Skeletal muscle satellite cell (primary cell): ENCODE measurements at regions not wholly inside any gene's neighbourhood (a gene's known extent, or its start where the extent isn't known, plus 50 kb on each side); places are given as distances from the start of the nearest gene placed in this dataset.

ENCODE experiments used
- H3K27me3 ChIP-seq: 2 replicates; pipeline ENCODE4 v1.7.0; 2013; ENCODE audit warnings: low read length; ENCODE audit not compliant: control insufficient read depth, insufficient read depth
- H3K36me3 ChIP-seq: 2 replicates; pipeline ENCODE4 v1.7.0; 2013; ENCODE audit warnings: mild to moderate bottlenecking, control low read depth, low read length; ENCODE audit not compliant: insufficient read depth
- H3K4me1 ChIP-seq: 2 replicates; pipeline ENCODE4 v1.7.0; 2013; ENCODE audit warnings: low read length; ENCODE audit not compliant: control insufficient read depth, insufficient read depth
- H3K4me2 ChIP-seq: 2 replicates; pipeline ENCODE4 v1.7.0; 2013; ENCODE audit warnings: mild to moderate bottlenecking, low read length
- H3K4me3 ChIP-seq: 2 replicates; pipeline ENCODE4 v1.7.0; 2013; ENCODE audit warnings: low read length
- H3K9ac ChIP-seq: 2 replicates; pipeline ENCODE4 v1.7.0; 2013; ENCODE audit warnings: mild to moderate bottlenecking, low read depth, low read length, moderate library complexity
- H3K9me3 ChIP-seq: replicated peaks from 2 replicates; pipeline ENCODE4 v1.7.0; 2013; ENCODE audit warnings: mild to moderate bottlenecking, control low read depth, low read length

- Histone ChIP-seq H3K4me1 (peaks cover 10% of the 10 kb centered on the region), H3K27me3 (peaks cover 11% of the 10 kb centered on the region), H3K4me2 (peak overlapping the region; percentile 45), H3K4me3 (no peak overlapping the region), H3K9me3 (no peaks in the 10 kb centered on the region), H3K9ac (peak overlapping the region; percentile 51), H3K36me3 (no peaks in the 10 kb centered on the region)
Observed at GRCh38 chrX:39645178-39645895, 452.4 kb downstream of the BCOR start.

GRCh38 chrX:39648548-39649254 is 449.1 kb downstream of the BCOR start:
- H3K4me2 ChIP-seq = no peak overlapping the region
- H3K9me3 ChIP-seq = no peaks in the 10 kb centered on the region
- H3K36me3 ChIP-seq = no peaks in the 10 kb centered on the region
- H3K9ac ChIP-seq = no peak overlapping the region
- peaks cover 10% of the 10 kb centered on the region for H3K4me1 ChIP-seq
- H3K4me3 ChIP-seq = no peak overlapping the region
- H3K27me3 ChIP-seq = peaks cover 8% of the 10 kb centered on the region

GRCh38 chrX:39650768-39651347 is 446.9 kb downstream of the BCOR start:
- Histone ChIP-seq H3K36me3 (no peaks in the 10 kb centered on the region), H3K4me2 (no peak overlapping the region), H3K4me1 (no peaks in the 10 kb centered on the region), H3K27me3 (peaks cover 27% of the 10 kb centered on the region), H3K4me3 (no peak overlapping the region), H3K9me3 (no peaks in the 10 kb centered on the region), H3K9ac (no peak overlapping the region)

GRCh38 chrX:39652336-39652735 is 445.4 kb downstream of the BCOR start:
- H3K4me3 ChIP-seq = no peak overlapping the region
- peaks cover 27% of the 10 kb centered on the region for H3K27me3 ChIP-seq
- H3K4me2 ChIP-seq = no peak overlapping the region
- H3K9me3 ChIP-seq = no peaks in the 10 kb centered on the region
- no peak overlapping the region for H3K9ac ChIP-seq
- H3K4me1 ChIP-seq = no peaks in the 10 kb centered on the region
- no peaks in the 10 kb centered on the region for H3K36me3 ChIP-seq

GRCh38 chrX:39653691-39654090 is 444.1 kb downstream of the BCOR start:
- H3K4me3 ChIP-seq = no peak overlapping the region
- H3K9ac ChIP-seq = no peak overlapping the region
- H3K27me3 ChIP-seq = peaks cover 27% of the 10 kb centered on the region
- H3K36me3 ChIP-seq = no peaks in the 10 kb centered on the region
- H3K9me3 ChIP-seq = no peaks in the 10 kb centered on the region
- H3K4me2 ChIP-seq = no peak overlapping the region
- H3K4me1 ChIP-seq = no peaks in the 10 kb centered on the region

- H3K36me3 ChIP-seq = no peaks in the 10 kb centered on the region
- no peak overlapping the region for H3K4me3 ChIP-seq
- no peaks in the 10 kb centered on the region for H3K4me1 ChIP-seq
- no peak overlapping the region for H3K4me2 ChIP-seq
- H3K9me3 ChIP-seq = no peaks in the 10 kb centered on the region
- no peak overlapping the region for H3K9ac ChIP-seq
- peaks cover 27% of the 10 kb centered on the region for H3K27me3 ChIP-seq
Observed at GRCh38 chrX:39654183-39654925, 443.4 kb downstream of the BCOR start.

- Histone ChIP-seq H3K27me3 (peaks cover 27% of the 10 kb centered on the region), H3K4me1 (no peaks in the 10 kb centered on the region), H3K4me2 (no peak overlapping the region), H3K9me3 (no peaks in the 10 kb centered on the region), H3K36me3 (no peaks in the 10 kb centered on the region), H3K9ac (no peak overlapping the region), H3K4me3 (no peak overlapping the region)
Observed at GRCh38 chrX:39654952-39655351, 442.8 kb downstream of the BCOR start.

- H3K36me3 ChIP-seq = no peaks in the 10 kb centered on the region
- no peak overlapping the region for H3K4me3 ChIP-seq
- no peaks in the 10 kb centered on the region for H3K9me3 ChIP-seq
- H3K9ac ChIP-seq = no peak overlapping the region
- no peaks in the 10 kb centered on the region for H3K27me3 ChIP-seq
- no peak overlapping the region for H3K4me2 ChIP-seq
- H3K4me1 ChIP-seq = peaks cover 10% of the 10 kb centered on the region
Observed at GRCh38 chrX:39661116-39661907, 436.4 kb downstream of the BCOR start.

- Histone ChIP-seq H3K27me3 (no peaks in the 10 kb centered on the region), H3K4me1 (peaks cover 20% of the 10 kb centered on the region), H3K9ac (no peak overlapping the region), H3K36me3 (no peaks in the 10 kb centered on the region), H3K4me2 (no peak overlapping the region), H3K9me3 (no peaks in the 10 kb centered on the region), H3K4me3 (no peak overlapping the region)
Observed at GRCh38 chrX:39665830-39666518, 431.8 kb downstream of the BCOR start.

- Histone ChIP-seq H3K4me1 (peaks cover 20% of the 10 kb centered on the region), H3K27me3 (no peaks in the 10 kb centered on the region), H3K4me3 (no peak overlapping the region), H3K36me3 (no peaks in the 10 kb centered on the region), H3K4me2 (no peak overlapping the region), H3K9ac (no peak overlapping the region), H3K9me3 (no peaks in the 10 kb centered on the region)
Observed at GRCh38 chrX:39667191-39667590, 430.6 kb downstream of the BCOR start.
